LNCaP clone FGC (cell line): ENCODE measurements at regions not wholly inside any gene's neighbourhood (a gene's known extent, or its start where the extent isn't known, plus 50 kb on each side); places are given as distances from the start of the nearest gene placed in this dataset.
"Not testable (repeated sequence)": the region's sequence is repeated elsewhere in the genome, so short reads cannot be mapped to it uniquely, and the experiment has no call there.

Source experiments
- DNase-seq: peaks from one replicate; pipeline ENCODE4 v3.0.0-alpha.2; 2011; ENCODE audit warnings: low read depth
- H3K4me3 ChIP-seq: 2 replicates; pipeline ENCODE4 v1.5.1; 2011; ENCODE audit warnings: mild to moderate bottlenecking, low read depth, low read length, control low read depth
- CTCF ChIP-seq: IDR thresholded peaks from 2 replicates; pipeline ENCODE4 v1.5.1; 2012; ENCODE audit warnings: mild to moderate bottlenecking; ENCODE audit not compliant: control insufficient read depth, insufficient read depth; ENCODE audit errors: extremely low read depth

- no peak for DNase-seq
- no peak overlapping the region for H3K4me3 ChIP-seq
- no peak for TF ChIP-seq CTCF
Measured at GRCh38 chr10:53331460-53331859, 558.9 kb upstream of the MBL2 start.

- DNase-seq, H3K4me3 ChIP-seq: not testable (repeated sequence)
Measured at GRCh38 chr10:53326401-53327305, 554.1 kb upstream of the MBL2 start.

- TF ChIP-seq CTCF: no peak
- no peak overlapping the region for H3K4me3 ChIP-seq
- DNase-seq: no peak
Measured at GRCh38 chr10:53325066-53325465, 552.5 kb upstream of the MBL2 start.

GRCh38 chr10:53315709-53316108 lies 543.1 kb upstream of the MBL2 start:
- no peak for DNase-seq
- peak; percentile 50 for TF ChIP-seq CTCF
- no peak overlapping the region for H3K4me3 ChIP-seq

- H3K4me3 ChIP-seq: no peak overlapping the region
- no peak for TF ChIP-seq CTCF
- DNase-seq: peak; percentile 59
Measured at GRCh38 chr10:53314876-53315275, 542.3 kb upstream of the MBL2 start.

GRCh38 chr10:53298443-53298842 lies 525.9 kb upstream of the MBL2 start:
- no peak for DNase-seq
- TF ChIP-seq CTCF: no peak
- no peak overlapping the region for H3K4me3 ChIP-seq

- TF ChIP-seq CTCF: no peak
- DNase-seq: no peak
- no peak overlapping the region for H3K4me3 ChIP-seq
Measured at GRCh38 chr10:53284615-53285182, 512.1 kb upstream of the MBL2 start.
